NCI-H2196 treated with DMSO at 0.1 percent for 48 hours (cell line): ENCODE measurements at regions not wholly inside any gene's neighbourhood (a gene's known extent, or its start where the extent isn't known, plus 50 kb on each side); places are given as distances from the start of the nearest gene placed in this dataset.
"Not testable (repeated sequence)": the region's sequence is repeated elsewhere in the genome, so short reads cannot be mapped to it uniquely, and the experiment has no call there.

Experiments
- DNase-seq: peaks from one replicate; lab custom pipeline; 2025; ENCODE audit not compliant: unreplicated experiment; lab: John Stamatoyannopoulos, UW

- DNase-seq: no peak
These were observed 237.3 kb downstream of the S1PR1 start for GRCh38 chr1:101474039-101474665.

DNA sequence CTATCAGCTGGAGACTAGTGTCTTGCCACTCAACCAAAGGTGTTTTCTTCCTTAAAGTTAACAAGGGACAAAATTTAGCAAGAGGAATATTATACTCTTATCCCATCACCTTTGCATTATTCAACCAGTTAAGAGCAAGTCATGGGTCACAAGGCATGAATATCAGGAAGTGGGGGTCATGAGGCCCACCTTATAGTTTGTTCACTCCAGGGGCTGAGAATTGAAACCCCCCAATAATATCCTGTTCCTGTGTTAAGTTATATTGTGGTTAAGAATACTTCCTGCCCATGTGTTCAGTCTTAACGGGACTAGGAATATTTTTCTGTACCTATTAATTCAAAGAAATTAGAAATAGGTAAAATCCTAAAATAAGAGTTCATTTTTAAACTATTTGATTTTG is 239.7 kb downstream of the S1PR1 start:
- no peak for DNase-seq

DNA sequence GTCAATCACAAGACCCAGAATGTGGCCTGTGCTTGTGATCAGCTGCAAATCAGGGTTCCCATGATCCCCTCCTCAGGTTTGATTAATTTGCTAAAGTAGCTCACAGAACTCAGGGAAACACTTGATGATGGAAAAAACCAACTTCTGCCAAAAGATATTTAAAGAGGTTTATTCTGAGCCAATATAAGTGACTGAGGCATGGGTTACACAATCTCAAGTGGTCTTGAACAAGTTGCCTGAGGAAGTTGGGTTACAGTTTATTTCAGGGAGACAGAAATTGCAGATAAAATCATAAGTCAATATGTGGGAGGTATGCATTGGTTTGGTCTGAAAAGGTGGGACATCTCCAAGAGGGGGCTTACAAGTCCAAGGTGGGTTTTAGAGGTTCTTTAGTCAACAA is 243.1 kb downstream of the S1PR1 start:
- no peak for DNase-seq

- no peak for DNase-seq
These were observed 245.5 kb downstream of the S1PR1 start for GRCh38 chr1:101482306-101482705.

DNA sequence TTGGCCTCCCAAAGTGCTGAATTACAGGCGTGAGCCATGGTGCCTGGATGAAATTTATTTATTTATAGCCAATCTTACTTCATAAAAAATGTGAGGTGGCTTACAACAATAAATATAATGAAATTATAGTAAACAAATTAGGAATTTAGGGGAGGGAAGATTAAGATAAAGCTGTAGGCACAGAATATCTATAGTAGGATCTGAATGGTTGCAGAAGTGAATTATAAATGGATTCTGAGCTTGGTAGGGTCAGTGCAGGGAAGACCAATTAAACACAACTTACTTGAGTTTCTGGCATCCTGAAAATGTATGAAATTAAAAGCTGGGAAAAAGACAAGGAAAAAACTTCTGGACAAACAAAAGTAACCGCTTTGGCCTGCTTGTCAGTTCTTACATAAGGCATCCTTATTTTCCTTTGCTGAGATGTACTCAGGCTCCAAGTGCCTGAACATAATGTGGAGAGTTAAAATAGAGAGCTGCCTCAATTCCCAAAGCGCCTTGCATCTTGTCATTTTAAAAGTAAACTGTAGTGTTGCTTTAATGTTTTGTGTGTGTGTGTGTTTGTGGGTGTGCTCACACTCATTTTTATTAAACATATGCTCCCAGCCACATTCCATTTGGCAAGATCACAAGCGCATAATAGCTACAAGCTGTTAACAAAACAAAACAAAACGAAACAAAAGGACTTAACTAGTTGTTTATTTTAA is 247.3 kb downstream of the S1PR1 start:
- DNase-seq: no peak

GRCh38 chr1:101484689-101485338 is 248.0 kb downstream of the S1PR1 start:
- no peak for DNase-seq

DNA sequence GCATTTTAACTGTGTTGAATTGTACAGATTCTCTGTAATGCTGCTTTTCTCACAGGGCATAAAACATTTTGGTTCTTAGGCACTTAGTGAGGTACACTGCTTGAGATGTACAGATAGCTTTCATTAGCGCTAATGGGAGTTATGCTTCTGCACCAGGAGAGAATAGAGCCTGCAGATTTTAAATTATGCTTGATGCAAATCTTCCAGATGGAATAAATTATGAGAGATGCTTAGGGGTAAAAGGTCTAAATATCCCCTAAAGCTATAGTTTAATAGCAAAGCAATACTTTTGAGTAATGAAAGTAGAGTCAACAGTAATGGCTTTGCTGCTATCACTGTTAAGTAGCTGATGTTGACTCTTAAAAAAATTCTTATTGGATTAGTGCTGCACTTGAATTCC is 248.9 kb downstream of the S1PR1 start:
- no peak for DNase-seq

GRCh38 chr1:101492144-101492543 is 255.3 kb downstream of the S1PR1 start:
- DNase-seq: not testable (repeated sequence)

DNA sequence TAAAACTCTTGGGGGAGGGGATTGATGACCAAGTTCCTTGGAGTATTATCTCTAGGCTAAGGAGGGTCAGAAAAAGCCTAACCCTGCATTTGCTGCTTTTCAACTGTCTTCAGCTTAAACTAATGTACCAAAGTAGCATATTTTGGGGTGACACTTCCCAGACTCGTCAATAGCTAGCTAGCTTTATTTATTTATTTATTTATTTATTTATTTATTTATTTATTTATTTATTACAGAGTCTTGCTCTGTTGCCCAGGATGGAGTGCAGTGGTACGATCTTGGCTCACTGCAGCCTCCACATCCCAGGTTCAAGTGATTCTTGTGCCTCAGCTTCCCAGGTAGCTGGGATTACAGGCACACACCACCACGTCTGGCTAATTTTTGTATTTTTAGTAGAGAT is 257.1 kb downstream of the S1PR1 start:
- not testable (repeated sequence) for DNase-seq

GRCh38 chr1:101496109-101496508 is 259.3 kb downstream of the S1PR1 start:
- DNase-seq: no peak

DNA sequence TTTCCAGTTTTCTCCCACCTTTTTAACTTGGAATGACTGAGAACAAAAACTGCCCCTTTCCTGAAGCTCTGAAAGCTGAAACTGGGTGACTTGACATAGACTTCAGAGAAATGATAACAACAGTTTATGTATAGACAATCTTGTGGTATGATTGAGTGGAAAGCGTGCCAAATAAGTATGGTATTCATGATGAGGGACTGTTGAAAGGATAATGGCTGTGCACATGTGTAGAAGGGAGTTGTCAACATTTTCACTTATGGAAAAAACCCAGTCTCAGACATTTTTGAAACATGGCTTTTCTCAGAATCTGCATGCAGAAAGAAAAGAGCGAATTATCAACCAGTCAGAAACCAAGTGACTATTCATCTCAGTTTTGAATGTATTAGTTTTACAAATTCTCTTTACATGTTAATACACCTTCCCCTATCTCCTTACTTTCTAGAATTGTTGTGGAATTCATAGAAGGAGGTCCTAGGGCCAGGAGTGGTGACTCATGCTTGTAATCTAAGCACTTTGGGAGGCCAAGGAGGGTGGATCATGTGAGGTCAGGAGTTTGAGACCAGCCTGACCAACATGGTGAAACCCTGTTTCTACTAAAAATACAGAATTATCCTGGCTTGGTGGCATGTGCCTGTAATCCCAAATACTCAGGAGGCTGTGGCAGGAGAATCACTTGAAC is 261.2 kb downstream of the S1PR1 start:
- DNase-seq: no peak

DNA sequence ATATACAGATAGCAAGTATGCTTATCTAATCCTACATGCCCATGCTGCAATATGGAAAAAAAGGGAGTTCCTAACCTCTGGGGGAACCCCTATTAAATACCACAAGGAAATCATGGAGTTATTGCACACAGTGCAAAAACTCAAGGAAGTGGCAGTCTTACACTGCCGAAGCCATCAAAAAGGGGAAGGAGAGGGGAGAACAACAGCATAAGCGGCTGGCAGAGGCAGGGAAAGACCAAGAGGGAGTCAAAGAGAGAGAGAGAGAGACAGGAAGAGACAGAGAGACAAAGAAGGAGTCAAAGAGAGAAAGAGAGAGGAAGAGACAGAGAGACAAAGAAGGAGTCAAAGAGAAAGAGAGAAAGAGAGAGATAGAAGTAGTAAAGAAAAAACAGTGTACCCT is 267.3 kb downstream of the S1PR1 start:
- DNase-seq: not testable (repeated sequence)

- not testable (repeated sequence) for DNase-seq
These were observed 268.4 kb downstream of the S1PR1 start for GRCh38 chr1:101505240-101505639.

DNA sequence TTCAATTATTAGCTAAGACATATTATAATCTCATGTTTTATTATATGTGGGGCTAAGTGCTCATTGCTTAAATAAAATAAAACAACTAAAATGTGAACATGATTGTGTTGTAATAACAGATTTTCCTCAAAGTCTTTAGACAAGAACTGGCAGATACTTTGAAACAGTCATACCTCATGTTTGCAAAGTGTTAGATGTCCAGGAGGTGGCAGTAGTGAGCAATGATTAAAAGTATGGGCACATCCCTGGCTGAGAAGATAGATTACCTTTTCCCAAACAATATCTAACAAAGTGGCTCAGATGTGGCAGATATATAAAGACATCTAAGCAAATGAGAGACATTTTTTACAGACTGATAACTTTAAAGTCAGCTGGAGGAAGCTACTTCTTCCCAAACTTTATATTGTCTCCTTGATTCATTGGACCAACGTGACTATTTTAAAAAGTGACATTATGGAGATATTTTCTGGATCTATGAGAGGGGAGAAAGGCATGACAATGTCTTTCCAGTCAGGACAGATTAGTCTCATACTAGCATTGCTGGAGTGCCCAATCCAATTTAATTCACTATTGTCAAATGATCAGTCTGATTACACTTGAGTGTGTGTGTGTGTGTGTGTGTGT is 269.8 kb downstream of the S1PR1 start:
- no peak for DNase-seq

DNA sequence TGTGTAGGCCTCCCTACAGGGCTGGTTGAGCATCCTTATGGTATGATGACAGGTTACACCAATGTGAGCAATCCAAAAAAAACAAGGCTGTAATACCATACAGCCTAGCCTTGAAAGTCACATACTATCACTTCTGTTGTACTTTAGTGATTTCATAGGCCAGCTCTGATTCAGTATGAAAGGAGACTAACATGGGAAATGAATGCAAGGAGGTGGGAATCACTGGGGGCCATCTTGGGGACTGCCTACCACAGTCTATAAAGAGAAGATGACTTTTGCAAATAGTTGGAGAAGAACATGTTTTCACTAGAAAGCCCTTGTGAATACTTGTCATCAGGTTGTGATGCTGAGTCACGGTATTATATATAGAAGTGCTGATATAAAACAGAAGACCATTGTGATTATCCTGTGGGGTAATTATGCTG is 270.7 kb downstream of the S1PR1 start:
- no peak for DNase-seq

GRCh38 chr1:101508913-101509312 is 272.1 kb downstream of the S1PR1 start:
- no peak for DNase-seq

GRCh38 chr1:101509370-101509769 is 272.6 kb downstream of the S1PR1 start:
- no peak for DNase-seq

DNA sequence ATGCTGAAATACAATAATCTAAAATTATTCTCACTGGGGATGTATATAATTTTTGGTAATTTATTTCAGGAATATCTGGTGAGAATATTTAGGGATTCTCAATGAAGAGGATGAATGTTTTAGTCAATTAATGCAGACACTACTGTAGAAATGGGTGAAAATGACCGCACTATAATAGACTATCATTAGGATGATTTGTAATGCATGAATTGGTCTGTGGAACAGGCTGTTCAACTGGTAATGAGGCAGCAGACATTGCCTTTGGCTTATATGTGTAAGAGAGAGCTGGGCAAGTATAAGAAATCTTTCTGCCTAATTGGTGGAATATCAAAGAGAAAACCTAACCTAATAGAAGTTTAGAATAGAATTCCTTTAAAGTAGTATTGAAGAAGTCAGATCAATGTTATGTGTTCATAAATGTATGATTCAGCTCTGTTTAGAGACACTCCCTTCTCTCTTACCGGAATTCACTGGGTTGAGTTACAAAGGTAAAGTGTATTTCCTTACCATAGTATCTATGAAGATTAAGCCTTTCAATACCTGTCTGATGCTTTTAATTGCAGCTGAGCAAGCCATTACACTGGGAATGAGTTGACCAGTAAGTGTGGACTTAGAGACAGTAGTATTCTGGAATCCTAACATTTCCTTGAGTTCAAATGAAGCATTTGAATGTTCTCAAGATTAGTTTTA is 274.5 kb downstream of the S1PR1 start:
- no peak for DNase-seq

GRCh38 chr1:101520302-101520701 is 283.5 kb downstream of the S1PR1 start:
- DNase-seq: no peak

GRCh38 chr1:101522486-101522885 is 285.7 kb downstream of the S1PR1 start:
- no peak for DNase-seq

GRCh38 chr1:101526813-101527212 is 290.0 kb downstream of the S1PR1 start:
- no peak for DNase-seq
